GM21515 (cell line): ENCODE measurements at regions not wholly inside any gene's neighbourhood (a gene's known extent, or its start where the extent isn't known, plus 50 kb on each side); places are given as distances from the start of the nearest gene placed in this dataset.

Source experiments
- ATAC-seq: cut with Tn5 transposase; IDR thresholded peaks from one replicate; pipeline ENCODE4 v1.9.1; 2021; ENCODE audit not compliant: unreplicated experiment

- no peak for ATAC-seq
Measured at GRCh38 chr5:31137676-31138075, 55.8 kb upstream of the CDH6 start.

- ATAC-seq, result no peak
Measured at GRCh38 chr5:31135542-31135941, 57.9 kb upstream of the CDH6 start.

- no peak for ATAC-seq
Measured at GRCh38 chr5:31133488-31133887, 60.0 kb upstream of the CDH6 start.

- no peak for ATAC-seq
Measured at GRCh38 chr5:31131381-31131891, 62.0 kb upstream of the CDH6 start.

GRCh38 chr5:31130676-31131075, 62.8 kb upstream of the CDH6 start:
- no peak for ATAC-seq

GRCh38 chr5:31124651-31125305, 68.7 kb upstream of the CDH6 start:
- ATAC-seq, result no peak

- ATAC-seq, result no peak
Measured at GRCh38 chr5:31124026-31124425, 69.5 kb upstream of the CDH6 start.

GRCh38 chr5:31122998-31123951, 70.2 kb upstream of the CDH6 start:
- no peak for ATAC-seq

- no peak for ATAC-seq
Measured at GRCh38 chr5:31121224-31121623, 72.3 kb upstream of the CDH6 start.

- no peak for ATAC-seq
Measured at GRCh38 chr5:31120642-31120948, 72.9 kb upstream of the CDH6 start.

GRCh38 chr5:31119938-31120641, 73.4 kb upstream of the CDH6 start:
- no peak for ATAC-seq

- ATAC-seq, result no peak
Measured at GRCh38 chr5:31116466-31117031, 76.9 kb upstream of the CDH6 start.

- ATAC-seq, result no peak
Measured at GRCh38 chr5:31114817-31115216, 78.7 kb upstream of the CDH6 start.

- ATAC-seq, result no peak
Measured at GRCh38 chr5:31113666-31114350, 79.7 kb upstream of the CDH6 start.

- no peak for ATAC-seq
Measured at GRCh38 chr5:31113101-31113500, 80.4 kb upstream of the CDH6 start.

- no peak for ATAC-seq
Measured at GRCh38 chr5:31107091-31107518, 86.4 kb upstream of the CDH6 start.

GRCh38 chr5:31106691-31107090, 86.8 kb upstream of the CDH6 start:
- ATAC-seq, result no peak

GRCh38 chr5:31106278-31106677, 87.2 kb upstream of the CDH6 start:
- no peak for ATAC-seq

GRCh38 chr5:31104775-31105174, 88.7 kb upstream of the CDH6 start:
- ATAC-seq, result no peak

- no peak for ATAC-seq
Measured at GRCh38 chr5:31100781-31101310, 92.6 kb upstream of the CDH6 start.
